Tibial artery (tissue), 4 donors: ENCODE measurements at regions not wholly inside any gene's neighbourhood (a gene's known extent, or its start where the extent isn't known, plus 50 kb on each side); places are given as distances from the start of the nearest gene placed in this dataset.

Experiments
- DNase-seq, 2 donors: peaks; one replicate each; pipeline ENCODE4 v3.0.0-alpha.2; 2019
- H3K27ac ChIP-seq, 2 donors: fragments of 200-600 bp; sonication (generic) in 1 of 2; 1 replicate in 1 of 2; 2 replicates in 1 of 2; pipeline ENCODE4 v1.5.1; 2018 to 2019; ENCODE audit warnings: mild to moderate bottlenecking in 1 of 2
- H3K27me3 ChIP-seq, 2 donors: fragments of 200-600 bp; sonication (generic) in 1 of 2; one replicate each; pipeline versions ENCODE4 v1.5.1 to v1.6.0; 2016 to 2019
- H3K36me3 ChIP-seq, 3 donors: fragments of 200-600 bp; sonication (generic) in 2 of 3; one replicate each; pipeline ENCODE4 v1.5.1; 2016 to 2019; ENCODE audit warnings: mild to moderate bottlenecking in 2 of 3
- H3K4me1 ChIP-seq, 4 donors: fragments of 200-600 bp; sonication (generic) in 2 of 4; 1 replicate in 3 of 4; 2 replicates in 1 of 4; pipeline ENCODE4 v1.5.1; 2016 to 2019
- H3K4me3 ChIP-seq, 2 donors: fragments of 200-600 bp; sonication (generic) in 1 of 2; 1 replicate in 1 of 2; 2 replicates in 1 of 2; pipeline ENCODE4 v1.5.1; 2018 to 2019; ENCODE audit warnings: mild to moderate bottlenecking in 2 of 2
- H3K9me3 ChIP-seq, 3 donors: fragments of 200-600 bp; sonication (generic) in 1 of 3; one replicate each; pipeline ENCODE4 v1.5.1; 2016 to 2019
- CTCF ChIP-seq, 2 experiments: fragments of 200-600 bp in 1 of 2; fragments of 450-650 bp in 1 of 2; IDR thresholded peaks; one replicate each; pipeline ENCODE4 v1.5.1; 2017 to 2019; ENCODE audit warnings: antibody characterized with exemption in 2 of 2, mild to moderate bottlenecking in 1 of 2, moderate library complexity in 1 of 2
- intact Hi-C: fragments of 100-400 bp; cut with DNase I; formaldehyde crosslinking; loops from one replicate; pipeline ENCODE4 v1.15.0; 2023; ENCODE audit warnings: low total_unique reads

GRCh38 chr10:128576336-128576735 lies 450.1 kb upstream of the MKI67 start:
- Histone ChIP-seq H3K27ac (no peak overlapping the region), H3K9me3 (no peaks in the 10 kb centered on the region), H3K4me1 (no peaks in the 10 kb centered on the region), H3K4me3 (no peak overlapping the region), H3K36me3 (no peaks in the 10 kb centered on the region), H3K27me3 (peaks cover 0 to 6% of the 10 kb centered on the region in 2 donors)
- intact Hi-C loops = no loop called here
- DNase-seq = no peak
- TF ChIP-seq CTCF (IDR thresholded peaks at IDR 0.05) = no peak

- H3K4me1 ChIP-seq = no peaks in the 10 kb centered on the region
- no peak for DNase-seq
- TF ChIP-seq CTCF (IDR thresholded peaks at IDR 0.05) = no peak
- no peak overlapping the region for H3K4me3 ChIP-seq
- H3K27me3 ChIP-seq = peaks cover 0 to 6% of the 10 kb centered on the region in 2 donors
- intact Hi-C loops = no loop called here
- no peaks in the 10 kb centered on the region for H3K36me3 ChIP-seq
- H3K9me3 ChIP-seq = no peaks in the 10 kb centered on the region
- H3K27ac ChIP-seq = no peak overlapping the region
Observed at GRCh38 chr10:128576943-128577670, 450.9 kb upstream of the MKI67 start.

GRCh38 chr10:128577958-128578750 lies 451.9 kb upstream of the MKI67 start:
- no peaks in the 10 kb centered on the region for H3K9me3 ChIP-seq
- no peak for DNase-seq
- H3K4me1 ChIP-seq = no peaks in the 10 kb centered on the region
- no peak for TF ChIP-seq CTCF (IDR thresholded peaks at IDR 0.05)
- H3K36me3 ChIP-seq = no peaks in the 10 kb centered on the region
- peaks cover 0 to 2% of the 10 kb centered on the region in 2 donors for H3K27me3 ChIP-seq
- H3K27ac ChIP-seq = no peak overlapping the region
- intact Hi-C loops = no loop called here
- H3K4me3 ChIP-seq = no peak overlapping the region

- H3K4me3 ChIP-seq = no peak overlapping the region
- H3K9me3 ChIP-seq = no peaks in the 10 kb centered on the region
- H3K4me1 ChIP-seq = no peaks in the 10 kb centered on the region
- H3K27ac ChIP-seq = no peak overlapping the region
- no peak for TF ChIP-seq CTCF (IDR thresholded peaks at IDR 0.05)
- no peak for DNase-seq
- H3K36me3 ChIP-seq = no peaks in the 10 kb centered on the region
- H3K27me3 ChIP-seq = no peaks in the 10 kb centered on the region
- intact Hi-C loops = no loop called here
Observed at GRCh38 chr10:128578766-128579165, 452.5 kb upstream of the MKI67 start.

GRCh38 chr10:128579280-128579865 lies 453.1 kb upstream of the MKI67 start:
- no peak for DNase-seq
- Histone ChIP-seq H3K4me3 (no peak overlapping the region), H3K27ac (no peak overlapping the region), H3K9me3 (no peaks in the 10 kb centered on the region), H3K36me3 (no peaks in the 10 kb centered on the region), H3K27me3 (no peaks in the 10 kb centered on the region), H3K4me1 (no peaks in the 10 kb centered on the region)
- TF ChIP-seq CTCF (IDR thresholded peaks at IDR 0.05) = no peak
- intact Hi-C loops = no loop called here
